HG03064 (cell line): ENCODE measurements at regions not wholly inside any gene's neighbourhood (a gene's known extent, or its start where the extent isn't known, plus 50 kb on each side); places are given as distances from the start of the nearest gene placed in this dataset.
"Not testable (repeated sequence)": the region's sequence is repeated elsewhere in the genome, so short reads cannot be mapped to it uniquely, and the experiment has no call there.

Experiments used
- ATAC-seq: cut with Tn5 transposase; IDR thresholded peaks from one replicate; pipeline ENCODE4 v1.9.1; 2021; ENCODE audit warnings: low read depth; ENCODE audit not compliant: unreplicated experiment

DNA sequence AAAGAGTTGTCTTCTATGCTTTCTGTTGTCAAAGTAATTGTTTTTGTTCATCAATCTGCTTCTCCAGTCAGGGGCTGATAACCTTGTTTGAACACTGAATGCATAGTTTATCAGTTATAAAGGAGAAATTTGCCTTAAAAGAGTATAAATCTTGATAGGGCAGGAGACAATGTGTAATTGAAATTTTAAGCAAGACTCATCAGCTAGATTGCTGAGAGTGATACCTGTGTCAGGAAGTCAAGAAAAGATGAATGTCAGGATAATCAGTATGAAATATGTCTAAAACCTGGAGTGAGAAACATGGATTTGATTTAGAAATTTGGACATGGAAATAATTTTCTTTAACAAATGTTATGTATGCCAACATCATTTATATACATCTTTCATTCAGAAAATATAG is 1258.1 kb downstream of the EFNA5 start:
- no peak for ATAC-seq

GRCh38 chr5:106408570-106408969 is 1262.2 kb downstream of the EFNA5 start:
- ATAC-seq: no peak

DNA sequence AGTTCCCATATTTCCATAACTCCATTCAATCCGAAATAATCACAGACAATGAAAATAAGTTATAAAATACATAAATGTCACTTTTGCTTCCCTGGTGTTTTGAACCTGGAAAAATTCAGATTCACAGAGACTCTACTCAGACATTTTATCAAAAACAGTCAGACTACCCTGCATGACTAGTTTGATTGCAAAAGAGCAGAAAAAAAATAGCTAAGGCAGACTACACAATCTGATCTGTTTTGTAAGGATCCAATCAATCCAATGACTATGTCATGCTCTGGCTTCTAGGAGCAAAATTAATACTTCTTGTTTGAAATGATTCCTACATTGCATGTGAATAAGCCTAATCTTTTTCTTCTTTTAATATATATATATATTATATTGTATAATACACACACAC is 1262.6 kb downstream of the EFNA5 start:
- no peak for ATAC-seq

- no peak for ATAC-seq
Measured at GRCh38 chr5:106401561-106401960, 1269.2 kb downstream of the EFNA5 start.

GRCh38 chr5:106399391-106399790 is 1271.3 kb downstream of the EFNA5 start:
- no peak for ATAC-seq

- no peak for ATAC-seq
Measured at GRCh38 chr5:106397700-106398099, 1273.0 kb downstream of the EFNA5 start.

DNA sequence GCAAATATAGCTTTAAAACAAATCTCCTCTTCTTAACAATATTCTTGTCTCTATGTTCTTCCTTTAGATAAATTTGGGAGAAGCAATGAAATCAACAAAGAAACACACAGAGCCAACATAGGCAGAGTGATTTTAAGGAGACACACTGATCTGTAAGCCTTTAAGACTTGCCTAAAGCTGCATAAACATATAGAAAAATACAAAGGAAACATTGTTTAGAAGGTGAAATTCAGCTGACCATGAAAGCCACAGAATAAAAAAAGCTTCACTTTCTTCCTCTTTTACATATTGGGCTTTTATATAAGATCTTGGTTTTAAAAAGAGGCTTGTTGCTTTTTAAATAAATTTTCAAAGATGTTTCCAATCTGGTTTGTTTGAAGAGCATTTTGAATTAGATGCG is 1277.5 kb downstream of the EFNA5 start:
- ATAC-seq: no peak

DNA sequence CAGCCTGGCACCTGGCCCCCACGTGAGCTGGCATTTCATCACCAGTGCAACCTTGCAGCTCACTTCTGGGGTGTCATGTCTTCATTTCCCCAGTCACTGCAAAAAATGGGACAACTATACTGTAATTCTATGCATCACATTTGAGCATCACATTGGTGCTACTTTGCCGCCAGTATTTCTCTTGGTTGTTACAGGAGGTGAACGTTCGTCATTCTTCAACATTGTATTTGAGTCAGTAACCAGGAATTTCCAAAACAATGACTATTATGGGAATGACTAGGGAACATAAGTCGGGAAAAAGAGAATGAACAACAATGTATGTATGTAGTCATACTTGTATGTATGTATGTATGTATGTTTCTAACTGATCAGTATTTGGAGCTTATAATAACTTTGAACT is 1278.0 kb downstream of the EFNA5 start:
- ATAC-seq: no peak

DNA sequence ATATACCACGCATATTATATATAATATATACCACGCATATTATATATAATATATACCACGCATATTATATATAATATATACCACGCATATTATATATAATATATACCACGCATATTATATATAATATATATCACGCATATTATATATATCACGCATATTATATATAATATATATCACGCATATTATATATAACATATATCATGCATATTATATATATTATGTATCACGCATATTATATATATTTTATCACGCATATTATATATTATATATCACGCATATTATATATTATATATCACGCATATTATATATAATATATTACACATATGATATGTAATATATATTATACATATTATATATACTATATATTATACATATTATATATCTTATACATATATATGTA is 1283.0 kb downstream of the EFNA5 start:
- ATAC-seq: not testable (repeated sequence)

- no peak for ATAC-seq
Measured at GRCh38 chr5:106386287-106386686, 1284.5 kb downstream of the EFNA5 start.

GRCh38 chr5:106380736-106381135 is 1290.0 kb downstream of the EFNA5 start:
- no peak for ATAC-seq

DNA sequence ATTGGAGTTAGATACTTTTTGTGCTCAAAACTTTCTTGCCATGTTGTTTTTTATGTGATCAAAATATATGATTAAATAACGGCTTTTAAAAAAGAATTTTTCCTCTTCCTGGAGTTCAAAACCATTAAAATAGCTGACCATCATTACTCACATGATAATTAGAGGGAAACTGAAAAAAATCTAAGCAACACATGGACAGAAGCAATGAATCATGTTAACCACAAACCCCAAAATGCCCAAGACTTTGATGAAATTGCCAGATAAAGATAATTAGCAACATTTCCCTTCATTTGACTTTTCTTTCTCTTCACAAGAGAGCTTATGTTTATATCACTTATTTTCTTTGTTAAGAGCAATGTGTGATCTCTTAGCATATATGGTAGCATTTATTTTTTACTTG is 1294.2 kb downstream of the EFNA5 start:
- no peak for ATAC-seq

DNA sequence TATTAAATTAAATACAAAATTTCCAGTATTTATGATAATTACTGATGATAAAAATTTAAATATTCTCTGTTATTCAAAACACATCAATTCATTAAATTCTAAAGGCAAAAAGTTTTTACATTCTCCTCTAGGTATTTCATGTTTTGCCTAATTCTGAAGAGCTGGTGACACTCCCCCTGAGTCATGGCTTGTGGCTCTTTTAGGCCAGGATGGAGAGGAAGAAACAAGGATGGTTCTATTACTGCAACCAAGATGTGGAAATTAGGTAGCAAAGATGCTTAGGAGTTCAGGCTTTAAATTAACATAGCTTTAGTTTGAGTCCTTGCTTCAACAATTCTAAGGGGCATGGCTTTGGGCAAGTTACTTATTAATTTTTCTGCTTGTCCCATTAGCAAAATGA is 1295.8 kb downstream of the EFNA5 start:
- no peak for ATAC-seq

DNA sequence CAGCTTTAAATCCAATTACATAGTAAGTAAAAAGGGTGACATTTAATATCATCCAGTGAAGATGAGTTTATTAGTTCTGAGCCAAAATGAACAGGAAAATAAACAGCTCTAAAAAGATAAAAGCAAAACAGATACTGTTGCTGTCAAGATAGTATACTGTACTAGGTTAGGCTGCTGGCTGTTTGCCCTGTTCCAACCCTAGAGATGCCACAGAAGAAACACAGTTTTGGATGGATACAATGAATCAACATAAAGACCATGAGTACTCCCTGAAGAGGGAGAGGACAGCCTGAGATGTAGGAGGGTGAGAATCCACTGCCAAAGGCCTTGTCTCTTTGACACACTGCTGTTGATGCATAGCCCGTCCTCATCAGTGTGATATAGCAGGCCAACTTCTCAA is 1302.7 kb downstream of the EFNA5 start:
- ATAC-seq: no peak

- ATAC-seq: no peak
Measured at GRCh38 chr5:106367281-106367680, 1303.5 kb downstream of the EFNA5 start.

DNA sequence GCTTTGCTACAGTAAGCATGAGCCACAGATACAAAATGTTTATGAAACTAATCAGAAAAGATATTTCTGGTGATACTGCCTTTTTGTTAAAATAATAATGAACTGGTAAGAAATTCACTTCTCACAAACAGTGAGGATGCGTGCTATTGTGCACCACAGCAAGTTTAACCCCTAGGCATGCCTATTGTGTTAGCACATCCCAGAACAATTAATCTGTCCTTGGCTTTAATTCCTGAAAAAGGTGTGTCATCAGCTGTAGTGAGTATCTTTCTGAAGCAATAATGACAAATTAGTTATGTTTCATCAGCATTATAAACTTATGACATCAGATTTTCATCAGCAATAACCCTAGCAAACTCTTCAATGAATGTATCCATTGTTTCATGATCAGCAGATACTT is 1307.2 kb downstream of the EFNA5 start:
- ATAC-seq: no peak

- no peak for ATAC-seq
Measured at GRCh38 chr5:106361905-106362304, 1308.8 kb downstream of the EFNA5 start.

- ATAC-seq: no peak
Measured at GRCh38 chr5:106331415-106331814, 1339.3 kb downstream of the EFNA5 start.

DNA sequence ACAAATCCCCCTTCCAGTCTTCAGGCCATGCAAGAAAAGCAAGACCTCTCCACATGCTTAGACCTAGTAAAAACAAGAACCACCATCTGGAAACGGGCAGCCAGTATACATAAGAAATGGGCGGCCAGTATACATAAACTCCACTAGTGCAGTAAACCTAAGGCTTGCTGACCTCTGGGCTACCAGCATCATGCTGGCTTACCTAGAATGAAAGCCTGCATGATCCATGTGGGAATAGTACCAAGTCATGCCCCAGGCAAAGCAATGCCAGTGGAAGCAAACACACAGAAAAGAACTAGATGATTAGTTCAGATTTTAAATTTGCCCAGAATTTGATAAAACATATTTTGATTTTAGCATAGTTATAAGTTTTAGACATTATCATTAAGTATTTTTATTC is 1346.4 kb downstream of the EFNA5 start:
- ATAC-seq: no peak

GRCh38 chr5:106321242-106321641 is 1349.5 kb downstream of the EFNA5 start:
- no peak for ATAC-seq

- no peak for ATAC-seq
Measured at GRCh38 chr5:106314221-106314824, 1356.4 kb downstream of the EFNA5 start.

DNA sequence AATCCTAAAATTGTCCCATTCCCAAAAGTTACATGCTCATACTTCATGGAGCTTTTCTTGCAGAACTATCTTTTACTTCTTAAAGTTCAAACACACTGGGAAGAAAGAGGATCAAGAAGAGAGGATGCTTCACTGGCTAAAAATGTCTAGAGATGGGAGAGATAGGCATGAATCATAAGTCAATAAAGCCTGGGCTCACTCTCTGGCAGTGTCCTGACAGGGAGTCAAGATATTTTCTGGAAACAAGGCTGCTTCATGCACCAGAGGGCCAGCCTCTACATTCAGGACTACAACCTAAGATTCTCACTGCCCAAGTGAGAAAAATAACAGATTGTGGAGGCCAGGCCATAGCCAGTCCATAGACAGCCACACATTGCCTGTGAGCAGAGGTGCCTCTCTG is 1358.4 kb downstream of the EFNA5 start:
- no peak for ATAC-seq

GRCh38 chr5:106311230-106311915 is 1359.4 kb downstream of the EFNA5 start:
- ATAC-seq: no peak
